ENCODE measurements at regions not wholly inside any gene's neighbourhood (a gene's known extent, or its start where the extent isn't known, plus 50 kb on each side); places are given as distances from the start of the nearest gene placed in this dataset.

GRCh38 chr5:111937094-111937493 is 180.1 kb upstream of the NREP start:
- 77% methylated on average over 2 of the region's 2 CpGs for WGBS (ENCODE audit: low lambda C conversion rate, missing lambda C conversion rate)
- Histone ChIP-seq H3K9me3 (ENCODE audit: low read depth) (no peaks in the 10 kb centered on the region), H4K20me1 (ENCODE audit: insufficient read depth, poor library complexity, severe bottlenecking) (no peaks in the 10 kb centered on the region), H3K27me3 (no peaks in the 10 kb centered on the region), H3K4me3 (no peak overlapping the region), H3K4me1 (ENCODE audit: insufficient read depth) (no peaks in the 10 kb centered on the region), H2AFZ (no peak overlapping the region), H3K36me3 (replicated peaks; ENCODE audit: insufficient read depth, low read depth) (no peaks in the 10 kb centered on the region), H3K9me2 (replicated peaks; ENCODE audit: insufficient read depth) (no peaks in the 10 kb centered on the region), H3K79me2 (no peaks in the 10 kb centered on the region), H3K27ac (no peak overlapping the region), H3K4me2 (no peak overlapping the region)
- no peak for DNase-seq (ENCODE audit: low spot score)
- TF ChIP-seq EZH2phosphoT487 (IDR thresholded peaks at IDR 0.05; ENCODE audit: low read depth, severe bottlenecking, unreplicated experiment) (no peak), EZH2 (IDR thresholded peaks at IDR 0.05; ENCODE audit: borderline replicate concordance) (no peak), CTCF (IDR thresholded peaks at IDR 0.05; ENCODE audit: poor library complexity) (no peak)

- no peak overlapping the region for H3K27ac ChIP-seq
- no peaks in the 10 kb centered on the region for H3K79me2 ChIP-seq
- no peaks in the 10 kb centered on the region for H3K36me3 ChIP-seq (replicated peaks; ENCODE audit: insufficient read depth, low read depth)
- 88% methylated on average over 3 of the region's 3 CpGs for WGBS (ENCODE audit: low lambda C conversion rate, missing lambda C conversion rate)
- no peaks in the 10 kb centered on the region for H3K9me3 ChIP-seq (ENCODE audit: low read depth)
- no peak overlapping the region for H3K4me2 ChIP-seq
- DNase-seq (ENCODE audit: low spot score), result no peak
- no peak overlapping the region for H2AFZ ChIP-seq
- H3K4me1 ChIP-seq (ENCODE audit: insufficient read depth), result no peaks in the 10 kb centered on the region
- H3K4me3 ChIP-seq, result no peak overlapping the region
- no peaks in the 10 kb centered on the region for H3K27me3 ChIP-seq
- TF ChIP-seq EZH2 (IDR thresholded peaks at IDR 0.05; ENCODE audit: borderline replicate concordance) (no peak), EZH2phosphoT487 (IDR thresholded peaks at IDR 0.05; ENCODE audit: low read depth, severe bottlenecking, unreplicated experiment) (no peak), CTCF (IDR thresholded peaks at IDR 0.05; ENCODE audit: poor library complexity) (no peak)
- H3K9me2 ChIP-seq (replicated peaks; ENCODE audit: insufficient read depth), result no peaks in the 10 kb centered on the region
- H4K20me1 ChIP-seq (ENCODE audit: insufficient read depth, poor library complexity, severe bottlenecking), result no peaks in the 10 kb centered on the region
Observed at GRCh38 chr5:111935835-111936234, 178.8 kb upstream of the NREP start.

- no peaks in the 10 kb centered on the region for H3K36me3 ChIP-seq (replicated peaks; ENCODE audit: insufficient read depth, low read depth)
- 75% methylated on average over 1 of the region's 1 CpG for WGBS (ENCODE audit: low lambda C conversion rate, missing lambda C conversion rate)
- no peak overlapping the region for H3K4me2 ChIP-seq
- TF ChIP-seq EZH2phosphoT487 (IDR thresholded peaks at IDR 0.05; ENCODE audit: low read depth, severe bottlenecking, unreplicated experiment) (no peak), CTCF (IDR thresholded peaks at IDR 0.05; ENCODE audit: poor library complexity) (no peak), EZH2 (IDR thresholded peaks at IDR 0.05; ENCODE audit: borderline replicate concordance) (no peak)
- H3K9me3 ChIP-seq (ENCODE audit: low read depth), result no peaks in the 10 kb centered on the region
- DNase-seq (ENCODE audit: low spot score), result no peak
- no peaks in the 10 kb centered on the region for H3K9me2 ChIP-seq (replicated peaks; ENCODE audit: insufficient read depth)
- no peaks in the 10 kb centered on the region for H3K79me2 ChIP-seq
- H3K4me1 ChIP-seq (ENCODE audit: insufficient read depth), result peaks cover 4% of the 10 kb centered on the region
- no peak overlapping the region for H3K27ac ChIP-seq
- H2AFZ ChIP-seq, result no peak overlapping the region
- H3K4me3 ChIP-seq, result no peak overlapping the region
- no peaks in the 10 kb centered on the region for H4K20me1 ChIP-seq (ENCODE audit: insufficient read depth, poor library complexity, severe bottlenecking)
- no peaks in the 10 kb centered on the region for H3K27me3 ChIP-seq
Observed at GRCh38 chr5:111935009-111935408, 178.0 kb upstream of the NREP start.

GRCh38 chr5:111934511-111934910 is 177.5 kb upstream of the NREP start:
- Histone ChIP-seq H3K9me2 (replicated peaks; ENCODE audit: insufficient read depth) (no peaks in the 10 kb centered on the region), H3K4me1 (ENCODE audit: insufficient read depth) (peaks cover 8% of the 10 kb centered on the region), H3K4me2 (no peak overlapping the region), H4K20me1 (ENCODE audit: insufficient read depth, poor library complexity, severe bottlenecking) (no peaks in the 10 kb centered on the region), H2AFZ (no peak overlapping the region), H3K27me3 (no peaks in the 10 kb centered on the region), H3K79me2 (no peaks in the 10 kb centered on the region), H3K4me3 (no peak overlapping the region), H3K27ac (no peak overlapping the region), H3K9me3 (ENCODE audit: low read depth) (no peaks in the 10 kb centered on the region), H3K36me3 (replicated peaks; ENCODE audit: insufficient read depth, low read depth) (no peaks in the 10 kb centered on the region)
- DNase-seq (ENCODE audit: low spot score), result peak; percentile 46
- TF ChIP-seq EZH2phosphoT487 (IDR thresholded peaks at IDR 0.05; ENCODE audit: low read depth, severe bottlenecking, unreplicated experiment) (no peak), EZH2 (IDR thresholded peaks at IDR 0.05; ENCODE audit: borderline replicate concordance) (no peak), CTCF (IDR thresholded peaks at IDR 0.05; ENCODE audit: poor library complexity) (no peak)
- 76% methylated on average over 2 of the region's 2 CpGs for WGBS (ENCODE audit: low lambda C conversion rate, missing lambda C conversion rate)
